ENCODE measurements at regions not wholly inside any gene's neighbourhood (a gene's known extent, or its start where the extent isn't known, plus 50 kb on each side); places are given as distances from the start of the nearest gene placed in this dataset.

DNA sequence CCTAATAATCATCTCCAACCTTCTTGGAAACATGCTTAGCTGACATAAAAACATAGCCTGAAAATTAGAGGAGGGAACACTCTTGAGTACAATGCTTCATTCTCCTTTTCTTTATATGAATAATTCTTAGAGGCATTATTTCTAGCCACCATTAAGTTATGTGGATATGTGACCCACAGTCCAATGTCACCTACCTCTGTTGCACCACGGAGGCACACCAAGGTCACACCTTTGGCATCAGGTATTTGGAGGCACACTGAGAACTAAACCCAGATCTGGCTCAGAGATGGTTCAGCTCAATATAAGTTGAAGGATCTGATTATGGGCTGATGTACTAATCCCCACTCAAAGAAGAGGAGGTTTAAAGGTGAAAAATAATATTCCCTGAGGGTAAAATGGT is 385.1 kb downstream of the POM121L12 start:
- TF ChIP-seq, protein P1, sequence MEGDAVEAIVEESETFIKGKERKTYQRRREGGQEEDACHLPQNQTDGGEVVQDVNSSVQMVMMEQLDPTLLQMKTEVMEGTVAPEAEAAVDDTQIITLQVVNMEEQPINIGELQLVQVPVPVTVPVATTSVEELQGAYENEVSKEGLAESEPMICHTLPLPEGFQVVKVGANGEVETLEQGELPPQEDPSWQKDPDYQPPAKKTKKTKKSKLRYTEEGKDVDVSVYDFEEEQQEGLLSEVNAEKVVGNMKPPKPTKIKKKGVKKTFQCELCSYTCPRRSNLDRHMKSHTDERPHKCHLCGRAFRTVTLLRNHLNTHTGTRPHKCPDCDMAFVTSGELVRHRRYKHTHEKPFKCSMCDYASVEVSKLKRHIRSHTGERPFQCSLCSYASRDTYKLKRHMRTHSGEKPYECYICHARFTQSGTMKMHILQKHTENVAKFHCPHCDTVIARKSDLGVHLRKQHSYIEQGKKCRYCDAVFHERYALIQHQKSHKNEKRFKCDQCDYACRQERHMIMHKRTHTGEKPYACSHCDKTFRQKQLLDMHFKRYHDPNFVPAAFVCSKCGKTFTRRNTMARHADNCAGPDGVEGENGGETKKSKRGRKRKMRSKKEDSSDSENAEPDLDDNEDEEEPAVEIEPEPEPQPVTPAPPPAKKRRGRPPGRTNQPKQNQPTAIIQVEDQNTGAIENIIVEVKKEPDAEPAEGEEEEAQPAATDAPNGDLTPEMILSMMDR (IDR thresholded peaks at IDR 0.05), result no peak
- TF ChIP-seq POLR2A (IDR thresholded peaks at IDR 0.05) (no peak), EP300 (IDR thresholded peaks at IDR 0.05) (no peak)
